ENCODE measurements at regions not wholly inside any gene's neighbourhood (a gene's known extent, or its start where the extent isn't known, plus 50 kb on each side); places are given as distances from the start of the nearest gene placed in this dataset.

DNA sequence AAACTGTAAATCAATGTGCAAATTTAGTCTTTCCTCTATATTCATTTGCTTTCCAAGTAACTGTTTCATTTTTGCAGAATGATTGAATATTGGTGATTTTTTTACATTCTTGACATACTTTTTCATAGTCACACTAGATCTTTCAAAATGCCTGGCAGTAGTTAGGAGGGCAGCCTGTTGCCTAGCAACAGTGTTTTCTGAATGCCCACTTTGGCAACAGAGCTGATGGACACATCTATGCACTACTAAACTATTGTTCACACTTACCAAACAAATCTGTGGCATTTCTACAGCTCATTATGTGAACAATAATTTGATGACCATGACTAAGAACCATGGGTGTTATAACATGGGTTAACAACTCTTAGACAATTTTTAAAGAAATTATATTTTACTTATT, 438.0 kb upstream of the IMPG1 start:
- Histone ChIP-seq H3K9me2 (replicated peaks; ENCODE audit: low read depth, low read length) (no peaks in the 10 kb centered on the region), H3K4me2 (ENCODE audit: low read depth, low read length, poor library complexity, severe bottlenecking) (no peak overlapping the region), H3K36me3 (ENCODE audit: insufficient read depth, low read length) (no peaks in the 10 kb centered on the region), H3K9me3 (ENCODE audit: insufficient read depth, low read depth, low read length) (no peaks in the 10 kb centered on the region), H3K79me2 (ENCODE audit: insufficient read depth, low read length) (no peaks in the 10 kb centered on the region), H4K20me1 (ENCODE audit: insufficient read depth, low read length, poor library complexity, severe bottlenecking) (no peaks in the 10 kb centered on the region), H3K9ac (ENCODE audit: low read depth, low read length, poor library complexity, severe bottlenecking) (no peak overlapping the region), H3K27me3 (ENCODE audit: insufficient read depth, low read length, poor library complexity, severe bottlenecking) (no peaks in the 10 kb centered on the region), H2AFZ (ENCODE audit: low read length) (no peak overlapping the region), H3F3A (ENCODE audit: low read depth) (no peaks in the 10 kb centered on the region), H3K4me1 (ENCODE audit: insufficient read depth, low read length, poor library complexity, severe bottlenecking) (no peaks in the 10 kb centered on the region), H3K4me3 (ENCODE audit: low read length, poor library complexity, severe bottlenecking) (no peak overlapping the region)
- no peak for TF ChIP-seq EZH2phosphoT487 (IDR thresholded peaks at IDR 0.05; ENCODE audit: borderline replicate concordance)
- TF ChIP-seq, protein P1, sequence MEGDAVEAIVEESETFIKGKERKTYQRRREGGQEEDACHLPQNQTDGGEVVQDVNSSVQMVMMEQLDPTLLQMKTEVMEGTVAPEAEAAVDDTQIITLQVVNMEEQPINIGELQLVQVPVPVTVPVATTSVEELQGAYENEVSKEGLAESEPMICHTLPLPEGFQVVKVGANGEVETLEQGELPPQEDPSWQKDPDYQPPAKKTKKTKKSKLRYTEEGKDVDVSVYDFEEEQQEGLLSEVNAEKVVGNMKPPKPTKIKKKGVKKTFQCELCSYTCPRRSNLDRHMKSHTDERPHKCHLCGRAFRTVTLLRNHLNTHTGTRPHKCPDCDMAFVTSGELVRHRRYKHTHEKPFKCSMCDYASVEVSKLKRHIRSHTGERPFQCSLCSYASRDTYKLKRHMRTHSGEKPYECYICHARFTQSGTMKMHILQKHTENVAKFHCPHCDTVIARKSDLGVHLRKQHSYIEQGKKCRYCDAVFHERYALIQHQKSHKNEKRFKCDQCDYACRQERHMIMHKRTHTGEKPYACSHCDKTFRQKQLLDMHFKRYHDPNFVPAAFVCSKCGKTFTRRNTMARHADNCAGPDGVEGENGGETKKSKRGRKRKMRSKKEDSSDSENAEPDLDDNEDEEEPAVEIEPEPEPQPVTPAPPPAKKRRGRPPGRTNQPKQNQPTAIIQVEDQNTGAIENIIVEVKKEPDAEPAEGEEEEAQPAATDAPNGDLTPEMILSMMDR (conservative IDR thresholded peaks at IDR 0.05; ENCODE audit: low read length), result no peak

DNA sequence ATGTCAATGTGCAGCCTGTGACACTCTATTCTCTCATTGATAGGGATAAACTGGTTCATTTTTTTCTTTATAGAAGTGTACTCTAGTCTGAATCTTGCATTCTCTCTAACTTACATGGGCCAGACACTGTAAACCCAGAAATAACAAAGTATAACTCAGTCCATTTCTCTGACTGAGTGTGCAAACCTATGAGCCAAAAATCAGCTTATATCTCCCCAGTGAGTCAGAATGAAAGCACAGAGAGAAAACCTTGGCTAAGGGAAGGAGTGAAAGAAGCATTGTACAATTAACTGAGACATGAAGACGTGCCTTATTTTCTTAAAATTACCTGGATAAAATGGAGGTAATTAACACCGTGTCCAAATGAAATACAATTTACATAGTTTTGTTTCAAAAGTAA, 436.9 kb upstream of the IMPG1 start:
- H3K79me2 ChIP-seq (ENCODE audit: insufficient read depth, low read length), result no peaks in the 10 kb centered on the region
- H3K27me3 ChIP-seq (ENCODE audit: insufficient read depth, low read length, poor library complexity, severe bottlenecking), result no peaks in the 10 kb centered on the region
- H3K9ac ChIP-seq (ENCODE audit: low read depth, low read length, poor library complexity, severe bottlenecking), result no peak overlapping the region
- no peak overlapping the region for H3K4me3 ChIP-seq (ENCODE audit: low read length, poor library complexity, severe bottlenecking)
- no peaks in the 10 kb centered on the region for H3K4me1 ChIP-seq (ENCODE audit: insufficient read depth, low read length, poor library complexity, severe bottlenecking)
- H3K9me2 ChIP-seq (replicated peaks; ENCODE audit: low read depth, low read length), result no peaks in the 10 kb centered on the region
- no peaks in the 10 kb centered on the region for H3K36me3 ChIP-seq (ENCODE audit: insufficient read depth, low read length)
- H3F3A ChIP-seq (ENCODE audit: low read depth), result no peaks in the 10 kb centered on the region
- TF ChIP-seq, protein P1 (conservative IDR thresholded peaks at IDR 0.05; ENCODE audit: low read length), result no peak
- no peak for TF ChIP-seq EZH2phosphoT487 (IDR thresholded peaks at IDR 0.05; ENCODE audit: borderline replicate concordance)
- no peaks in the 10 kb centered on the region for H3K9me3 ChIP-seq (ENCODE audit: insufficient read depth, low read depth, low read length)
- no peak overlapping the region for H3K4me2 ChIP-seq (ENCODE audit: low read depth, low read length, poor library complexity, severe bottlenecking)
- H2AFZ ChIP-seq (ENCODE audit: low read length), result no peak overlapping the region
- no peaks in the 10 kb centered on the region for H4K20me1 ChIP-seq (ENCODE audit: insufficient read depth, low read length, poor library complexity, severe bottlenecking)

DNA sequence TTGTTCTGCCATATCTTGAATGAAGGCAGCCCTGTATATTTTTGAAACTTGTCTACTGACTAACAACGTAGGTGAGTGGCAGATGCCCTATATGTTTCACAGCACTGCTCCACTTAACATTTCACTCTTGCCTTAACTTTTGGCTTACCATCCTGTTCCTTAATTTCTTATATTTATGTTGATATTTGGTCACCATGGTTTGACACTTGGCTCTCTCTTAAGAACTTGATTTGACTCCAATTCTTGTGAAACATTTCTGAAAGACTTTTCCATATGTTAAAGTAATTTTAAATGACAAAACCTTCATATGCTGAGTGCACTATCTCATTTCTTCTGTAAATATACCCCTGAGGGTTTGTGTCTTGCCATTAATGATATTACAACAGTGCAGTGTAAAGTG, 434.3 kb upstream of the IMPG1 start:
- no peak overlapping the region for H3K4me2 ChIP-seq (ENCODE audit: low read depth, low read length, poor library complexity, severe bottlenecking)
- H3K9me3 ChIP-seq (ENCODE audit: insufficient read depth, low read depth, low read length), result no peaks in the 10 kb centered on the region
- no peaks in the 10 kb centered on the region for H3F3A ChIP-seq (ENCODE audit: low read depth)
- no peaks in the 10 kb centered on the region for H4K20me1 ChIP-seq (ENCODE audit: insufficient read depth, low read length, poor library complexity, severe bottlenecking)
- no peaks in the 10 kb centered on the region for H3K36me3 ChIP-seq (ENCODE audit: insufficient read depth, low read length)
- H2AFZ ChIP-seq (ENCODE audit: low read length), result no peak overlapping the region
- H3K27me3 ChIP-seq (ENCODE audit: insufficient read depth, low read length, poor library complexity, severe bottlenecking), result no peaks in the 10 kb centered on the region
- no peaks in the 10 kb centered on the region for H3K9me2 ChIP-seq (replicated peaks; ENCODE audit: low read depth, low read length)
- H3K4me1 ChIP-seq (ENCODE audit: insufficient read depth, low read length, poor library complexity, severe bottlenecking), result no peaks in the 10 kb centered on the region
- no peak overlapping the region for H3K4me3 ChIP-seq (ENCODE audit: low read length, poor library complexity, severe bottlenecking)
- no peaks in the 10 kb centered on the region for H3K79me2 ChIP-seq (ENCODE audit: insufficient read depth, low read length)
- no peak overlapping the region for H3K9ac ChIP-seq (ENCODE audit: low read depth, low read length, poor library complexity, severe bottlenecking)
- TF ChIP-seq, protein P1 (conservative IDR thresholded peaks at IDR 0.05; ENCODE audit: low read length), result no peak
- TF ChIP-seq EZH2phosphoT487 (IDR thresholded peaks at IDR 0.05; ENCODE audit: borderline replicate concordance), result no peak
